ENCODE measurements at regions not wholly inside any gene's neighbourhood (a gene's known extent, or its start where the extent isn't known, plus 50 kb on each side); places are given as distances from the start of the nearest gene placed in this dataset.
"Not testable (repeated sequence)": the region's sequence is repeated elsewhere in the genome, so short reads cannot be mapped to it uniquely, and the experiment has no call there.

DNA sequence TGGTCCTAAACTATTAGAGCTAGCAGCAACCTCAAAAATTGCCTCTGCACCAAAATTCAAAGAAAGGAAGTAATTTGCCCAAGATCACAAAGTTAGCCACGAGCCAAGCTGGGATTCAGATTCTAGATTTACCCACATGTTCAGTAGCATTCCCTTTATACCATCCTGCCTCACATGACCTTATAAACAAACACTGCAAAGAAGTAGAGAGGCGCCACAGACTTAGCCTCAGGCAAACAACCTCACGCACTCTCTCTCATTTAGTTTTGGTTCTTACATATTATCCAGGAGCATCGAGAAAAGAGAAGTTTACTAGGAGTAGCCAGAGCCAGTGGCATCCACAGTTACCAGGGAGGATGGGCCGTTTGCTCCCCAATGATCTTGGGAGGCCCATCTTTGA, 226.6 kb downstream of the OSR1 start:
- no peak for DNase-seq

DNA sequence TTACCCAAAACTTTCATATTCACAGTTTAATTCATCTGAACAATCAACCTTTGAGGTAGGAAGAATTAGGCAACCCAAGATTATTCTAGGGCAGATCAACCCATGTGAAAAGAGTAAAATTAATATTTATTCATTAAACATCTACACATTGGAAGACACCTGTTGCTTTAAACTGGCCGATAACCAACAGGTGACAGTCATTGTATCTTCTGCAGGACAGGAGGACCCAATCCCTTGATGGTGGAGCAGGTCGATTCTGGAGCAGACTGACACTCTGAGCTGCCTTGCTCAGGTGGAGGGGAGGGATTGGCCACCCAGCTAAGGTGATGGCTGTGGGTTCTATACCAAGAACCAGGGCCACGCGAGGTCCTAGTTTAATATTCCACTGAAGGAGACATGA, 230.3 kb downstream of the OSR1 start:
- DNase-seq, result no peak

DNA sequence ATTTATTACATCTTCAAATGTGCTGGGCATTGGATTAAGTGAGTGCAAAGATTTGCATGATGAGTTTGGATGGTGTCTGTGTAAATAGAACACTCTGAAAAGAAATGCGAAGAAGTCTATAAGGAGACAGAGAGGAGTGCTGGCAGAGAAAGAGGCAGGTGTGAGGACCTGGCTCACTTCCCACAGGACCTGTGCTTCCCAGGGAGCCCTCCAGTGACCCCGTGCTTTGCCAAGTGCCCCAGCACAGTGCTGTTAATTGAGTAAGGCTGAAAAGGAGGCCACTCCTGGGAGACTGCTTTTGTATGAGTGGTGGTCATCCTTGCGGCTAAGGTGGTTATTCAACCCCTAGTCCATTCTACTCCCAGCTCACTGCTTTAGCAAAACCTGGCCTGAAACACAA, 230.8 kb downstream of the OSR1 start:
- DNase-seq, result no peak

DNA sequence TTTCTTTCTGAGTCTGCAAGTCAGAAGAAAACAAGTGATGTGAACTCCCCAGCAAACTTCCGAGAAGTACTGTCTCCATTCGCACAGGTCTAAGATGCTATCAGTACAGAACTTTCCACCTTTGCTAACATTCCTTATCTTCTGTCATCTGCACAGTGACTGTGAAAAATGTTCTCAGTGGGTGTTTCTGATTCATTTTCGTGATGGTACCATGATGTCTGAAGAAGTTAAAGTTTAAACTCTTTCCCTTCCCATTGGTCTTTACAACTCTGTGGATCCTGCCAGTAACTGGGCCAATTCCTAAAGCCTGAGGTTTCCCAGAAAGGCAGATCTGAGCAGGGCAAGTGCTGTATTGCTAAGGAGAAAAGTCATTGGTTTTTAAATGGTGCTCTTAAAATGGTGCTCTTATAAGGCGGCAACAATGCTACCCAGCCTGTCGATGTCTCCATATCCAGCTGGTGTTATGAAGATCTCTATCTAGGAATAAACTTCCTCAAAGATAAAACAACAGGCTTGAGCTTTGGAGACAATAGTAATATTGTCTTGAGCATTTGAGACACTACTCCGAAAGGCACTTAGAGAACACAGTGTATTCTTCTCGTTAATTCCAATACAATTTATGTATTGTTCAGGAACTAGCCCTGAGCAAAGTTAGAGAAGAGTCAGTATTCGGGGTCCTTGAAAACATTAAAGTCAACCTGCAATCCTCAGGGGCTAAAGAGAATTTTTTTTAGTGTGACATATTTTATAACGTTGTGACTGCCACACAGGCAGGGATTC, 232.3 kb downstream of the OSR1 start:
- no peak for DNase-seq

DNA sequence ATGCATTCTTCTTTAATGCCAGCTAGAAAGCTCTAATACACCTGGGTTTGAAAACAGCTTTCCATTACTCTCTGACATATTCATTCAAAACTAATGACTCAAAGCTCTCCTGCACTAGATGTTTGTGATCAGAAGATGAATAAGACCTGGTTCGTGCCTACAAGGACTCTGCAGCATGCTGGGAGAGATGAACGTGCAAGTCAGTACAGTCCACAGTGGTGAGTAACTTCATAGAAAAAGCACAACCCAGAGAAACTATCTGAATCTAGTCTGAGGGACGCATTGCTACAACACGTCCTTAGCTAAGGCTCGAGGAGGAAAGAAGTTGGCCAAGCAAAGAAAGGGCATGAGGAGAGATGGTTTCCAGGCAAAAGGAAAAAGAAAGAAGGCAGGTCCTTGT, 234.3 kb downstream of the OSR1 start:
- DNase-seq, result no peak

DNA sequence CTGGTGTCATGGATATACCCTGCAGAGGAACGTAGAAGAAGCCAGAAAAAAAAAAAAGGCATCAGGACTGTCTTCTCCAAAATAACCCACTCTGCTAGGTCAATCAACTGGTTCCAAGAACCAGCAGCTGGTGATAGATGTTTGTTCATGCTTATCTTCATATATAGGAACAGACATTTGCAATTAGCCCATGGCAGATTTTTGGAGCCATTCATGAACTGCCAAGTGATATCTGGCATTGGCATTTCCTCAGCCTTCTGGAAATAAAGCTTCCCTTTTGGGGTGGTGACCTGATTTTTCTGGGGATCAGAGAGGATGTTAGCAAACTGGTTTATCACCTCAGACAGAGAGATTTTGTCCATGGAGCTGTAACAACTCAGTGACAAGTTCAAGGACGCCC, 234.9 kb downstream of the OSR1 start:
- no peak for DNase-seq

DNA sequence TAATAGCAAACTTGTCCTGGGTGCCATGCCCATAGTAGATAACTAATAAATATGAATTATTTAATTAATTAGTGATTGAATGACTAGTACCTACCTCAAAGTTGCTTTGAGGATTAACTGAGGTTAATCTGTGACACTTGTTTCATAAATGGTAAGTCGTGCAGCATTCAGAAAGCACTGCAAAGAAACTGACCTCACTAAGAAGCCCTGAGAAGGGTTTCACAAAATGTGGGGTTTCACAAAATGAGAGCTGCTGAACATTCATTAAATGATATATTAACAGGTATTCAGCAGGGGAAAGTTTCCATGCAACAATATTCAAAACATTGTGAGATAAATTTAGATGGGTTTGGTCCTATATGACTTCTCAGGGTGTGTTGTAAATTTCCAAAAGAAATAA, 236.2 kb downstream of the OSR1 start:
- DNase-seq, result no peak

DNA sequence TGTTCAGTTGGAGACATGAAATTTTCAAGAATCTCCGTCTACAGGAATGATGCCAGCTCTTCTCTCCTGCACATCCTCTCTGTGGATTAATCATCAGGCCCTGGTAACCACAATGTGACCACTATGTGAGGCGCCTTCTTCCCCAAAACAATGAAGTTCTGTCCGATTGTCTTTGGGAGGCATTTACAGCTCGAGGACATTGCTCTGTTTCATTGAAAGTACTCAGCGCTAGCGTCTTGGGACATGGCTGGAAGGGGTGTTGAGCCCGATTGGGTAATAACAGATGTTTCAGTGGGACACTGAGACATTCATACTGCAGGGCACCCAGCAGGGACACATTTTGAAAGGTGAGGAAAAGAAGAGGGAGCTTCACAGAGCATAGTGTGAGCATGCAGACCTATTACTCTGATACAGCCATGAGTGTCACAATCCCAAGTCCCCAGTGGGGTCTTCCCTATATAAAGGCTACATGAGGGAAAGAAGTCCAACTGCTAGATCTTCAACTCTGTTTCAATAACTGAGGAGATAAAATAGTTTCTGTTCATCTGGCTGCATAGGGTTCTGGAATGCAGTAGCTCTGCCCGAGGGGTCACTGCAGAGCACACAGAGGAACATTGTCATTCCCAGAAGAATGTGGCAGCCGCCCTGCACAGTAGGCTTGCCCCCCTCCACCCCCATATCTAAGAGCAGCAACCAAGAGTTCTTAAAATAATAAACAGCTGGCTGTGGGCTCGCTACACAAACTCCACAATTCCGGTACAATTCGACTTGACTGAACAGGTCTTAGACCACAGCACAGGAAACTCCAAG, 237.3 kb downstream of the OSR1 start:
- DNase-seq, result no peak

DNA sequence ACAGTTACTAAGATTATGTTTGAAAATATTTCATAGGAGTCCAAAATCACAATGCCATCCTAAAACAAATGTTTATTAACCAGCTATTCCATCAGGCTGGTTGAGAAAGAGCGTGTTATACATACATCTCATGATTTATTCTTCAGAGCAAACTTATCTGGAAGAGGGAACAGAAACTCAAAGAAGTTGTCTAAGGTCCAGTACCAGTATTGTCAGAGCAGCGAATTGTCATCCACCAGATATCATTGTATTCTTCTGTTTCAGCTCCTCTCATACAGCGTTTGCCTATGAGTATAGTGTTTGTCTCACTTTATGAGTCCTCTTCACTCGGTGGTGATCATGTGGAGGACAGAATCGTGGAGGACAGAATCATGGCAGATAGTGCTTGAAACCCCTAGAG, 238.2 kb downstream of the OSR1 start:
- no peak for DNase-seq

DNA sequence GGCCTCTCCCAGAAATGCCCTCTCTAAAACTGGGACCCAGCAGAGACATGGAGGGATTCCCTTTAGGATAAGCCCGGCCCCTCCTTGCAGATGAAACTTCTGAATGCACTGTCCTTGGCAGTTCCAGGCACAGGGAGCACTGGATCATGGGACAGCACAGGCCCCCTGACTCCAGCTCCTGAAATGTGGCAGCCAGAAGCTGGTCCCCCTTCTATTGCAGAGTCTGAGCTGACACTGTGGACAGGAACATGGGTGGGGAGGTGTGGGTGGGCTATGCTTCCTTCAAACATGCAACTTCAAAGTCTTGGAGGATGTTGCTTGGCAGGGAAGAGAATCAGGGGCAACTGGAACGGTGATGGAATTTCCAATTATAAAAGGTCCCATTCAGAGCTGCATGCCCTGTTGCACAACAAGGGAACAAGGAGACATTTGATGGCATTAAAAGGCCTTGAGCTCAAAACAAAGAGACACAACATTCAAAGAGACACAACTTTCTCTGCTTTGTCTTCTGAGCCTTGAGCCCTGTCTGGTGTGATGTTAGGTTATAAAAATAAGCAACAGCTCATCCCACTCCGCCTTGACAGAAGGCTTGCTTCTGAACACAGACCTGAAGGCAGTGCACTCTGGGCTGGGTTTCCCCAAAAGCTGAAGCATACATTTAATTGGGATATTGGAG, 239.0 kb downstream of the OSR1 start:
- DNase-seq, result no peak

DNA sequence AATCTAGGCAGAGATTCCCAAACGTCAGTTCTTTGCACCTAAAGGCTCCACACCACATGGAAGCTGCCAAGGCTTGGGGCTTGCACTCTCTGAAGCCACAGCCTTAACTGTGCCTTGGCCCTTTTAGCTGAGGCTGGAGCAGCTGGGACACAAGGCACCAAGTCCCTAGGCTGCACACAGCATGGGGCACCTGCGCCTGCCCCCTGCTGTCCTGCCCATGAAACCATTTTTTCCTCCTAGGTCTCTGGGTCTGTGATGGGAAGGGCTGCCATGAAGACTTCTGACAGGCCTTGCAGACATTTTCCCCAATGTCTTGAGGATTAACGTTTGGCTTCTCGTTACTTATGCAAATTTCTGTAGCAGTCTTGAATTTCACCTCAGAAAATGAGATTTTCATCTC, 241.5 kb downstream of the OSR1 start:
- no peak for DNase-seq

DNA sequence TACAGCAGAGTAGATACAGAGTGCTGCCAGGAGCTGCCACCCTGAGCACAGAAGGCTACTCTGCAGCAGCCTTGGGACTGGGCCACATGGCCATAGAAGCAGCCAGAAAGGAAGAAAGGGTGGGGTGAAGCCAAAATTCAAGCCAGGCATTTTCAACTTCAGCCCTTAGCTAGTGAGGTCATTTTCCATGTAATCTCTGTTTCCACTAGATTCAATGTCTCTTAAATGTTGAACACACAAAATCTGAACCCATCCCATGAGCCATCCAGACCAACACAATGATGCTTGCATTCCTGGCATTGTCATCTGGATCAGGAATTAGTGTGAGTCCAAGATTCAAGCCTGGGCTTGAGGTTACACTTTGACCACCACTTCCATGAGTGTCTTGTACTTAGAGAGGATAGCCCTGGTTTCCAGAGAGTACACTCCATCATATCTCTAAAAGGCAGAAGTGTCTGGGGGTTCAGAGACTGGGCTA, 243.6 kb downstream of the OSR1 start:
- DNase-seq, result no peak

DNA sequence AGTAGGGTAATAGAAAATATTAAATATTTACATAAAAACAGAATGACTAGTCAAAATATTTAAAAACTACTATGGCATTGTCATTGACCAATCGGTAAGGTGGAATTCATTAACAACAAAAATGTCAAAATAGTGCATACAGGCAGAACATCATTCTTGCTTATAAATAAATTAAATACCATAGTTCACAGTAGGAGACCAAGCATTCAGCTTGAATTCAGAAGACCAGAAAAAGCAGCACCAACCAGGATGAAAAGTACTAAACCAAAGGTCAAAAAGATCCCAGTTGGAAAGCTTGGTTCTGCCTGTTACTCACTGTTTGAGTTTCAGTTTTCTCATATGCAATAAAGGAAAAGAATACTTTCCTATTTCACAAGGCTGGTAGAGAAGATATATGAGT, 244.3 kb downstream of the OSR1 start:
- no peak for DNase-seq

DNA sequence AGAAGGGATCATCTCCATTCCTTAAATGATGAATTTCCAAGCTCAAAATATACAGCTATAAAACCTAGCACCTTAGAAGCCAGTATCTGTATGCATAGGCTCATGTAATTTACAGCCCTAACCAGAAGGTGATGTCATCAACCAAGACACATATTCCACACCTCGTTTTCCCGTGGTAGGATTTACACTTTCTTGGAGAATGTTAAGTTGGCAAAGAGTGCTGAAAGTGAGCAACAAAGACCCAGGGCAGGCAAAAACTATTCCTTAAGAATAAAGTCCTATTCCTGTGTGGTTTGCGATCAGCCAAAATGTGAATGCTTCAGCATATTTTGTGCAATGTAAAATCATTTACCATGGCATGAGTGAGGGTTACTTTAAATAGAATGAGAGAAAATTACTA, 247.1 kb downstream of the OSR1 start:
- no peak for DNase-seq

DNA sequence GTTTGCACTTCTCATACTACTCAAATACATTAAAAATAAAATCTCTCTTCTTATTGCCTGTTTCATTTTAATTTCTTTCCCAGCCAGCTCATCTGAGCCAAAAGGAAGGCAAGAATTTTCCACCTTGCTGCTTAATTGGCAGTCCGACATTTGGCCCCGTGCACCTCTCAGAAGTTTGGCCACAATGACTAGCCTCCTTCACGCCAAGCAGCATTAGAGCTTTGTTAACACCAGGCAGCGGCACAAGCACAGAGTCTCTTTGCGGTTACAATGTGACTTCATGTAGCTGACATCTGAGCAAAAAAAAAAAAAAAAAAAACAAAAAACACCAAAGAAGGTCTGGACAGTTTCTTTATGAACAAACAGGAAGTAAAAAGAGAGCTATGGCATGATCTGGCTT, 248.9 kb downstream of the OSR1 start:
- DNase-seq, result no peak

DNA sequence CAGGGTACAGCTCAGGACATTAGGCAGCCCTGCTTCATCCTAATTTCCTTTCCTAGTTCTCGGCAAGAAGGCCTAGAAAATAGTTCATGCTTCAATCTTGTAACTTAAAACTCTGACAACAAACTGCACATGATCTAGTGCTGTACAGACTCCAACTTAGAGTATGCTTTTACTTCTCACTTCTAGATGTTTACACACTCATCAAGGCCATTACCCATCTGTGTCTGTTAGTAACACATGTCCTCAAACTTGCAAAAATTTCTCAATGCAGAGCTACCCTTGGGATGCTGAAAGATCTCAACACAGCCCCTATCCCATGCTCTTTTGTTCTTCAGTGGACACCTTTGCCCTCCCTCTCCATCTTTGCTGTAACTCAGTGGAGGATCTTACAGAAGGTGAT, 252.0 kb downstream of the OSR1 start:
- DNase-seq, result no peak

DNA sequence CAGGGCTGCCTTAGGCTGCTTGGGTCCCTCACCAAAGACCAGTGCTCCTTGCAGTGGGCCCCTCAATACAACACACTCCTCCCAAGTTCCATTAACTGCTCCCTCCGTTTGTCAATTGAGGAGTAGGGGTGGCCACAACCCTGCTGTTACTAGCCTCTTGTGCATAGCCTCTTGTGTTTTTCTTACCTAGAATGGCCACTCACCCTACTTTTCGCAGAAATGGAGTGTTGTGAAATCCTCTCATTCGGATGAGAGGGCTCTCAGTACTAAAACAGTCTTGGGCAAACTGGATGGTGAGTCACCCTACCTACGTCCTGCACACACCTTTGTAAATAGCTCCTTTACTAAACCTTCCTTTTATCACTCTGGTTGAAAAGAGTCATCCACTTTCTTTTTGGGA, 253.9 kb downstream of the OSR1 start:
- DNase-seq, result no peak

DNA sequence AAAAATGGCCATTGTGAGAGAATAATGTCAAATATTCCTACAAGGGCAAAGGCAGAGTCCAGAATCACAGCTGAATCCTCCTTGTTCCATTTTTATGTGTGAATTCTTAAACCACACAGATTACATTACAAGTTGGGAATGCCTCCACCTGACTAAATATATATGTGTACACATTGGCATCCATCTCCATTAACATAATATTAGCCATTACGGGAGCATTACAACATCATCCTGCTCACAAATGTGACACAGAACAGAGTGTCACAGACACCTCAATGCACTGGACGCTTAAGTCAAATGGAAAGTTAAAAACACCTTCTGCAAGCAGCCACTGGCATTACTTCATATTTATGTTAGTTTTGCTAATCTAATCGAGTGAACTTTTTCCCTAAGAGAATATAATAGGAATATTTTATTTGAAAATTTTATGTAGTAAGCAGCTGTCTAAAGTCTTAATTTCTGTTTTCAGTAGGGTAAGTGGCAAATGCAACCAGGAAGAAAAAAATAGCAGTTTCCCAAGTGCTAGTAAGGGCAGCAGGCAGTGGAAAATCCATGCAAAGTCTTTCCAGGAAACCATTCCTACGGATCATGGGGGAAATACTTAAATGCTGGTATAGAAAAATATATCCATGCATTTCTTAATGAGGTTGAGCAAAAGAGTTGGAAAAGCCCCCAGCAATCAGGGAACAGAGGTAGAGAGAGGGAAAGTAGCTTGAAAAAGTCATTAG, 255.6 kb downstream of the OSR1 start:
- DNase-seq, result no peak

DNA sequence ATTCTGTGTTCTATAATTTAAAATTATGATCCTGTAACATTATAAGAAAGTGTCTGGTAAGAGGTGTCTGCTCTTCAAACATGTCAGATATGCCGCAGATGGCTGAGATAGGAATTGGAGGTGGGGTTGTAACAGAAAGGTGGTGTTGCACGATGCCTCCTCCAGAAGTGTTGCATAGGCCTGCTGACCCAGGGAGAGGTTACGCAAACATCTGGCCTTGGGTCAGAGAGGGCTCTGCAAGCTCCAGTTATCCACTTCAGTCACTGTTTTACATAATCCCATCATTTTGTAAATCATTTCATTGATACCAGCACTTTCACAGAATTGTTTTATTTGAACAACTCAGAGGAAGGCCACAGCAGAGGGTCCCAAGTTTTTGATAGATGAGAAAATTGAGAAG, 256.5 kb downstream of the OSR1 start:
- no peak for DNase-seq

DNA sequence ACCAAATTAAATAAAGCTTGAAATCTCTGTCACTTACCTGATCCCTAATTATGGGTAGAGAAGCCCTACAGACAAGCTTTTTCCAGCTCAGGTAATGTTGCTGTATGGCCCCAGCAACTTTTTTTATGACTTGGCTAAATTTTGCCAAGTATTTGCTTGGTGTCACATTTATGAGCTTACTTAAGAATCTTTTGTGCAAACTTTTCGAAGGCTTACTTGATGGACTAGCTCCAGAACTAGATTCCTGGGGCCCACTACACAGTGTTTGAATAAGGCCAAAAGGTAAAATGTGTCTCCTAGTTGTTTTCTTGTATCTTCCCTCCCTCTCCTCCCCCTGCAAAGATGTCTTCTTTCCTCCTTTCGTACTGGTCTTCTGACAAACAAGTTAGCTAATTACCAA, 257.9 kb downstream of the OSR1 start:
- no peak for DNase-seq

DNA sequence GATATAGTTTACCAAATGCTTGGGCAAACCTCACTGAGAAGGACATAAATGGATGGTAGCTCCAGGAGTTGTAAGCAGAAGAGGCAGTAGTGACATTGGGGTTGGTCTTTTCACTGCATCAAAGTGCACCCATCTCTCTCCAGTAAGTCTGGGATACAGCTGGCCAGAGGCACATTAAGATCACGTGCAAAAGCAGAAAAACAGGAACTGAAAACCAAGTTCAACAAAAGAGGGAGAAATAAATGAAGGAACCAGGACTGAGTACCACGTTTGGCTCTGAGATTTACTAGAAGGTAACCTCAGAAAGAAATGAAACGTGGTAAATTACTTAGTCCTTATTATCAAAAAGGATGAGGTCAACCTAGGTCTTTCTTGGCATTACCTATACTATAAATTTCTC, 259.2 kb downstream of the OSR1 start:
- no peak for DNase-seq

DNA sequence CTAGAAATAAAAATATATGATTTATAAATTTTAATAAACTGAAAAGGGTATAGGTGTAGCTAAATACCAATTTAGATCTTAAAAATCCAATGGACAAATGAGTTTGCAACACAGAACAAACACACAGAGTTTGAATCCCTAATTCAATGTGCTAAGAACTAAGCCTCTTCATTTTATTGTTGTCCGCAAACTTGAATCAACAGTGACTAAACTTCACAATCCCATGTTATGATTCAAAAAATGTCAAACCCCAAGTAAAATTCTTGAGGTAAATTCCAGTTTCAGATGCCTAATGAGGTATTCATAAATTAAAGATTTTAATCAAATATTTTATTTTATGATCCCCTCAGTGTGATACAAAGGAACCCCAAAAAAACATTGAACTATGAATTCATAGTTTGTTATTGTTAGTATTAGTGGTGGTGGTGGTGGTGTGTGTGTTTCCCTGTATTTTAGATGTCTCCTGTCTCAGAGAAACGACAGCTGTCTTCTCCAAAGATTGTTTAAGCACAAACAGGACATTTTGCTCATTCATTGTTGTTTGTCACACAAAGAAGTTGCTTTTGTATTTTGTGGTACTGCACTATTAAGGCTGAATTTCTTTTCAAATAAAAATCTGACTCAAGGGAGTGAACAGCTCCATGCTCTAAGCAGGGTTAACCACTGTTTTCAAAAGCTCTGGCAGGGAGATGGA, 259.8 kb downstream of the OSR1 start:
- DNase-seq, result no peak

DNA sequence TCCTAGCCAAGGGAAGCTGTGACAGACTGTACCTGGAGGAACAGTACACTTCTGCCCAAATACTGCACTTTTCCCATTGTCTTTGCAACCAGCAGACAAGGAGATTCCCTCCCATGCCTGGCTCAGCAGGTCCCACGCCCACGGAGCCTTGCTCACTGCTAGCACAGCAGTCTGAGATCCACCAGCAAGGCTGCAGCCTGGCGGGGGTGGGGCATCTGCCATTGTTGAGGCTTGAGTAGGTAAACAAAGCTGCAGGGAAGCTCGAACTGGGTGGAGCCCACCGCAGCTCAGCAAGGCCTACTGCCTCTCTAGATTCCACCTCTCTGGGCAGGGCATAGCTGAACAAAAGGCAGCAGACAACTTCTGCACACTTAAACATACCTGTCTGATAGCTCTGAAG, 268.9 kb downstream of the OSR1 start:
- DNase-seq, result not testable (repeated sequence)
